ENCODE measurements at regions not wholly inside any gene's neighbourhood (a gene's known extent, or its start where the extent isn't known, plus 50 kb on each side); places are given as distances from the start of the nearest gene placed in this dataset.

DNA sequence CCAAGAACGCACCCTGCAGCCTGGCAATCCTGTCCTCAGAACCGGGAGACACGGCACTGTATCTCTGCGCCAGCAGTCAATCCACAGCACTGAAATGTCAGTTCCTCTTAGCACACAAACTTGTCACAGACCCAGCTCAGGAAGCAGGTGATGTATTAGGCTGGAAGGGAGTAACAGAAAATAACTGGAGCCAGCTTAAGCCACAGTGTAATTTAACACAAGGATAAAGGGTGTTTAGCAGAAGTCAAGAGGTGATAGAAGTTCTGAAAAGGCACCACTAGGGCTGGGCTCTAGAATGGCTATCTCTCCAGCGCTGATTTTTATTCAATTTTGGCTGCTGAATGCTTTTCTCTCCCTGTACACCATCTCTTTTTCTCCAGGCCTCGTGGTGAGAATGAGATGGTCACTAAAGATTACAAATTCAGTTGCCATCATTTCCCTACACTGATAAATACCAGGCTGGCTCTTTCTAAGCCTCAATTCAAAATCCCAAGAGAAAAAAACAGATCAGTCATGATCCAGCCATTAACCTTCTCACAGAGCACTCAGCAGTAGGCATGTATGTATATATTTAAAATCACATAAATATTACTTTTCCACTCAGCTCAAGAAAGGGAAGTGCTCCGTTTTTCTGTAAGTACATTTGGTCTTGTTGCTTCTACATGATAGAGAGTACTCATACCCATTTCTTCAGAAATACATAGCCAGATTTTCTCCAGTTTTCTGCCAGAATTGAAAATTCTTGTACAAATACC, 102.7 kb upstream of the PRSS1 start:
- whole genome bisulfite sequencing, 2 experiments (ENCODE audit: extremely low coverage in 2 of 2, insufficient read length in 1 of 2) = no CpG with 5 or more reads among the region's 7 CpGs
- no peak overlapping the region for H3K4me2 ChIP-seq (ENCODE audit: low read depth, low read length)

More for the DNA sequence above, 102.7 kb upstream of the PRSS1 start:
- Histone ChIP-seq H2BK5ac (ENCODE audit: low read depth, low read length, poor library complexity, severe bottlenecking) (no peak overlapping the region), H3K14ac (replicated peaks; ENCODE audit: low read depth, low read length) (no peak overlapping the region), H2BK120ac (ENCODE audit: low read depth, low read length) (no peak overlapping the region), H4K8ac (ENCODE audit: low read depth in 2 of 2, low read length in 2 of 2) (no peak overlapping the region), H4K20me1 (ENCODE audit: insufficient read depth, low read length) (no peaks in the 10 kb centered on the region), H2AFZ (replicated peaks; ENCODE audit: low read length, poor library complexity) (no peak overlapping the region), H3K4ac (ENCODE audit: low read depth, low read length) (no peak overlapping the region), H3K36me3 (ENCODE audit: control insufficient read depth, insufficient read depth, low read length) (no peaks in the 10 kb centered on the region), H4K91ac (ENCODE audit: insufficient read depth, low read depth, low read length) (no peak overlapping the region), H4K5ac (ENCODE audit: low read depth, low read length) (no peak overlapping the region), H3K27ac (ENCODE audit: insufficient read depth, low read length) (no peak overlapping the region), H3K18ac (ENCODE audit: low read depth, low read length) (no peak overlapping the region), H3K9me1 (ENCODE audit: insufficient read depth, low read length) (no peaks in the 10 kb centered on the region), H3K23ac (ENCODE audit: low read depth, low read length) (no peak overlapping the region), H3K4me1 (ENCODE audit: control insufficient read depth, insufficient read depth, low read length) (no peaks in the 10 kb centered on the region), H3K27me3 (ENCODE audit: control insufficient read depth, insufficient read depth, low read length) (peaks cover 10% of the 10 kb centered on the region), H3K4me3 (ENCODE audit: insufficient read depth, low read depth, low read length) (no peak overlapping the region), H3K79me1 (ENCODE audit: low read depth in 1 of 2, low read length in 2 of 2) (no peaks in the 10 kb centered on the region), H3K56ac (ENCODE audit: extremely low read depth, insufficient read depth, low read length) (no peak overlapping the region), H2BK15ac (ENCODE audit: low read depth, low read length) (no peak overlapping the region), H3K9ac (ENCODE audit: low read depth, low read length) (no peak overlapping the region), H2AK9ac (replicated peaks; ENCODE audit: low read depth, low read length, poor library complexity) (no peak overlapping the region), H2AK5ac (ENCODE audit: low read depth, low read length) (no peak overlapping the region), H2BK20ac (ENCODE audit: low read depth, low read length) (no peak overlapping the region), H3K9me3 (ENCODE audit: control insufficient read depth, insufficient read depth, low read length) (no peaks in the 10 kb centered on the region)
- intact Hi-C loops (cut with micrococcal nuclease) (no loop called here), in situ Hi-C loops (cut with MboI; ENCODE audit: low sequenced_read_pairs) (loop anchor here (10.0 kb wide), 1 partner anchor 128 kb away; the partner anchor contains the start of gene PRSS2), dilution Hi-C loops (cut with HindIII; ENCODE audit: low sequenced_read_pairs, unreplicated experiment) (no loop called here)
- CTCF ChIA-PET = no interaction called here
- ATAC-seq (ENCODE audit: low read depth) (no peak), DNase-seq (no peak)
- no peak for TF ChIP-seq FOS (IDR thresholded peaks at IDR 0.05; ENCODE audit: low read depth, low read length)
- no peak for TF ChIP-seq POLR2A (IDR thresholded peaks at IDR 0.05; ENCODE audit: low read depth, low read length)
- TF ChIP-seq CHD1 (IDR thresholded peaks at IDR 0.05; ENCODE audit: low read depth, low read length) = no peak
- TF ChIP-seq, protein P1, sequence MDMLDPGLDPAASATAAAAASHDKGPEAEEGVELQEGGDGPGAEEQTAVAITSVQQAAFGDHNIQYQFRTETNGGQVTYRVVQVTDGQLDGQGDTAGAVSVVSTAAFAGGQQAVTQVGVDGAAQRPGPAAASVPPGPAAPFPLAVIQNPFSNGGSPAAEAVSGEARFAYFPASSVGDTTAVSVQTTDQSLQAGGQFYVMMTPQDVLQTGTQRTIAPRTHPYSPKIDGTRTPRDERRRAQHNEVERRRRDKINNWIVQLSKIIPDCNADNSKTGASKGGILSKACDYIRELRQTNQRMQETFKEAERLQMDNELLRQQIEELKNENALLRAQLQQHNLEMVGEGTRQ (IDR thresholded peaks at IDR 0.05; ENCODE audit: low read depth, low read length) = no peak
- no peak for TF ChIP-seq RCOR1 (IDR thresholded peaks at IDR 0.05; ENCODE audit: insufficient replicate concordance, low read length)
- no peak for TF ChIP-seq RFX5 (IDR thresholded peaks at IDR 0.05; ENCODE audit: low read depth, low read length)
- TF ChIP-seq CEBPB (IDR thresholded peaks at IDR 0.05; ENCODE audit: low read depth, low read length) = no peak
- no peak for TF ChIP-seq NFE2L2 (IDR thresholded peaks at IDR 0.05; ENCODE audit: low read depth, low read length)
- TF ChIP-seq RAD21 (IDR thresholded peaks at IDR 0.05; ENCODE audit: low read length) = no peak
- TF ChIP-seq MXI1 (IDR thresholded peaks at IDR 0.05; ENCODE audit: borderline replicate concordance, low read depth, low read length) = no peak
- TF ChIP-seq, protein P2, sequence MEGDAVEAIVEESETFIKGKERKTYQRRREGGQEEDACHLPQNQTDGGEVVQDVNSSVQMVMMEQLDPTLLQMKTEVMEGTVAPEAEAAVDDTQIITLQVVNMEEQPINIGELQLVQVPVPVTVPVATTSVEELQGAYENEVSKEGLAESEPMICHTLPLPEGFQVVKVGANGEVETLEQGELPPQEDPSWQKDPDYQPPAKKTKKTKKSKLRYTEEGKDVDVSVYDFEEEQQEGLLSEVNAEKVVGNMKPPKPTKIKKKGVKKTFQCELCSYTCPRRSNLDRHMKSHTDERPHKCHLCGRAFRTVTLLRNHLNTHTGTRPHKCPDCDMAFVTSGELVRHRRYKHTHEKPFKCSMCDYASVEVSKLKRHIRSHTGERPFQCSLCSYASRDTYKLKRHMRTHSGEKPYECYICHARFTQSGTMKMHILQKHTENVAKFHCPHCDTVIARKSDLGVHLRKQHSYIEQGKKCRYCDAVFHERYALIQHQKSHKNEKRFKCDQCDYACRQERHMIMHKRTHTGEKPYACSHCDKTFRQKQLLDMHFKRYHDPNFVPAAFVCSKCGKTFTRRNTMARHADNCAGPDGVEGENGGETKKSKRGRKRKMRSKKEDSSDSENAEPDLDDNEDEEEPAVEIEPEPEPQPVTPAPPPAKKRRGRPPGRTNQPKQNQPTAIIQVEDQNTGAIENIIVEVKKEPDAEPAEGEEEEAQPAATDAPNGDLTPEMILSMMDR (conservative IDR thresholded peaks at IDR 0.05; ENCODE audit: low read depth, low read length) = no peak
- TF ChIP-seq, protein P3, sequence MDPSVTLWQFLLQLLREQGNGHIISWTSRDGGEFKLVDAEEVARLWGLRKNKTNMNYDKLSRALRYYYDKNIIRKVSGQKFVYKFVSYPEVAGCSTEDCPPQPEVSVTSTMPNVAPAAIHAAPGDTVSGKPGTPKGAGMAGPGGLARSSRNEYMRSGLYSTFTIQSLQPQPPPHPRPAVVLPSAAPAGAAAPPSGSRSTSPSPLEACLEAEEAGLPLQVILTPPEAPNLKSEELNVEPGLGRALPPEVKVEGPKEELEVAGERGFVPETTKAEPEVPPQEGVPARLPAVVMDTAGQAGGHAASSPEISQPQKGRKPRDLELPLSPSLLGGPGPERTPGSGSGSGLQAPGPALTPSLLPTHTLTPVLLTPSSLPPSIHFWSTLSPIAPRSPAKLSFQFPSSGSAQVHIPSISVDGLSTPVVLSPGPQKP (IDR thresholded peaks at IDR 0.05; ENCODE audit: borderline replicate concordance, low read depth, low read length) = no peak
- no peak for TF ChIP-seq SMC3 (IDR thresholded peaks at IDR 0.05; ENCODE audit: low read depth, low read length)
- no peak for TF ChIP-seq MAFK (IDR thresholded peaks at IDR 0.05; ENCODE audit: low read depth, low read length)
- no peak for TF ChIP-seq BHLHE40 (IDR thresholded peaks at IDR 0.05; ENCODE audit: low read depth, low read length)
- BruUV-seq (replicated peaks) = no TSS peak
- POLR2A ChIA-PET (ENCODE audit: unreplicated experiment) = no interaction called here
